HepG2 (cell line): ENCODE measurements at regions not wholly inside any gene's neighbourhood (a gene's known extent, or its start where the extent isn't known, plus 50 kb on each side); places are given as distances from the start of the nearest gene placed in this dataset.

Experiments
- ATAC-seq: fragments of 200-7000 bp; cut with Tn5 transposase; 3 replicates; pipeline ENCODE4 v1.9.1; 2020; ENCODE audit warnings: mild to moderate bottlenecking, moderate library complexity
- BruUV-seq: library from RNA; stranded (reverse); fragments of 400-500 nt; replicated peaks from 2 replicates; lab custom pipeline; 2021; lab: Mats Ljungman, UMichigan
- CTCF ChIA-PET: fragments of 300-600 bp; formaldehyde crosslinking; extraction: SDS; loops from one replicate; lab custom pipeline; 2021; ENCODE audit warnings: low total read pairs, inconsistent platforms, low intra/inter-chr PET ratio; lab: Yijun Ruan, JAX
- POLR2A ChIA-PET: fragments of 350-600 bp; sonication (Branson Sonifier 250); formaldehyde crosslinking; loops from one replicate; lab custom pipeline; 2020; ENCODE audit warnings: antibody characterized with exemption, inconsistent platforms; lab: Yijun Ruan, JAX
- DNase-seq: peaks from one replicate; pipeline ENCODE4 v3.0.0-alpha.2; 2015; ENCODE audit warnings: low spot score
- FAIRE-seq: peaks from 3 replicates; lab custom pipeline; 2011; peaks lifted over from hg19 to GRCh38; lab: Jason Lieb, UNC
- H2AFZ ChIP-seq: one replicate; pipeline ENCODE4 v1.6.1; 2011; ENCODE audit warnings: low read length, inconsistent platforms
- H3K27ac ChIP-seq: fragments of 300-600 bp; 3 replicates; pipeline ENCODE4 v1.8.0; 2011; ENCODE audit warnings: mixed run types, mild to moderate bottlenecking, mixed read lengths, low read length, inconsistent platforms; ENCODE audit not compliant: insufficient read depth; ENCODE audit errors: extremely low read length
- H3K27me3 ChIP-seq, 2 experiments: fragments of 200-600 bp in 1 of 2; 2 replicates in 1 of 2; 3 replicates in 1 of 2; pipeline versions ENCODE4 v1.6.0 to v1.8.0; 2011; ENCODE audit warnings: low read length in 2 of 2, mild to moderate bottlenecking in 2 of 2, moderate library complexity in 2 of 2, inconsistent platforms in 1 of 2; ENCODE audit not compliant: insufficient read depth in 2 of 2, control insufficient read depth in 1 of 2
- H3K36me3 ChIP-seq, 2 experiments: fragments of 200-600 bp in 1 of 2; replicated peaks in 1 of 2; 2 replicates in 1 of 2; 3 replicates in 1 of 2; pipeline versions ENCODE4 v1.5.1 to v1.8.0; 2011; ENCODE audit warnings: low read length in 2 of 2, inconsistent platforms in 1 of 2; ENCODE audit not compliant: insufficient read depth in 2 of 2, control insufficient read depth in 1 of 2
- H3K4me1 ChIP-seq: 2 replicates; pipeline ENCODE4 v1.5.1; 2012; ENCODE audit warnings: low read length, inconsistent platforms; ENCODE audit not compliant: insufficient read depth
- H3K4me2 ChIP-seq: 2 replicates; pipeline ENCODE4 v1.6.0; 2011; ENCODE audit warnings: low read depth, low read length, inconsistent platforms
- H3K4me3 ChIP-seq, 3 experiments: fragments of 200-600 bp in 1 of 3; sonication (generic), shearing (Covaris generic) in 1 of 3; replicated peaks in 1 of 3; 2 replicates each; pipeline ENCODE4 v1.5.1; 2011 to 2016; ENCODE audit warnings: low read length in 3 of 3, inconsistent platforms in 2 of 3, low read depth in 2 of 3, mild to moderate bottlenecking in 2 of 3, control low read depth in 1 of 3, mixed read lengths in 1 of 3; ENCODE audit not compliant: insufficient read depth in 1 of 3
- H3K79me2 ChIP-seq: one replicate; pipeline ENCODE4 v1.6.1; 2011; ENCODE audit warnings: low read length, inconsistent platforms; ENCODE audit not compliant: insufficient read depth
- H3K9ac ChIP-seq: 2 replicates; pipeline ENCODE4 v1.6.0; 2011; ENCODE audit warnings: mild to moderate bottlenecking, low read depth, low read length, inconsistent platforms; ENCODE audit not compliant: insufficient read depth
- H3K9me3 ChIP-seq: 2 replicates; pipeline ENCODE4 v1.5.1; 2012; ENCODE audit warnings: mild to moderate bottlenecking, low read length
- H4K20me1 ChIP-seq: 2 replicates; pipeline ENCODE4 v1.6.0; 2011; ENCODE audit warnings: inconsistent platforms, mild to moderate bottlenecking, low read length, moderate library complexity; ENCODE audit not compliant: insufficient read depth
- NCOA5 ChIP-seq: sonication (generic); formaldehyde crosslinking; IDR thresholded peaks from 2 replicates; pipeline ENCODE4 v1.4.0; 2020; ENCODE audit warnings: missing genetic modification reagents
- PHF20 ChIP-seq: sonication (generic); formaldehyde crosslinking; IDR thresholded peaks from 2 replicates; pipeline ENCODE4 v1.5.0; 2020; ENCODE audit warnings: mild to moderate bottlenecking, missing genetic modification reagents
- ZFP36L1 ChIP-seq: sonication (generic); formaldehyde crosslinking; IDR thresholded peaks from 2 replicates; pipeline ENCODE4 v1.8.0; 2022; ENCODE audit warnings: mild to moderate bottlenecking, missing genetic modification reagents, moderate library complexity
- WGBS: methylation state at CpG from one replicate; pipeline ENCODE4 v1.1.6; 2017; ENCODE audit warnings: low lambda C conversion rate; 5-methylcytosine and 5-hydroxymethylcytosine counted together
- in situ Hi-C: cut with HindIII; loops from 2 replicates; pipeline ENCODE4 v1.10.0; 2017; ENCODE audit warnings: low pct_unique_long_range_greater_than_20kb; ENCODE audit not compliant: extremely low pct_ligation_motif_present
- intact Hi-C: fragments of 100-400 bp; cut with micrococcal nuclease; formaldehyde crosslinking; loops from one replicate; pipeline ENCODE4 v1.10.0; 2022; ENCODE audit not compliant: unreplicated experiment
- TF ChIP-seq, protein P1 (sequence below): sonication (generic); formaldehyde crosslinking; IDR thresholded peaks from 2 replicates; pipeline ENCODE4 v1.4.0; 2020; ENCODE audit warnings: missing genetic modification reagents
- TF ChIP-seq, protein P2 (sequence below): sonication (generic); formaldehyde crosslinking; IDR thresholded peaks from 2 replicates; pipeline ENCODE4 v1.5.1; 2020; ENCODE audit warnings: missing genetic modification reagents, mild to moderate bottlenecking, borderline replicate concordance

DNA sequence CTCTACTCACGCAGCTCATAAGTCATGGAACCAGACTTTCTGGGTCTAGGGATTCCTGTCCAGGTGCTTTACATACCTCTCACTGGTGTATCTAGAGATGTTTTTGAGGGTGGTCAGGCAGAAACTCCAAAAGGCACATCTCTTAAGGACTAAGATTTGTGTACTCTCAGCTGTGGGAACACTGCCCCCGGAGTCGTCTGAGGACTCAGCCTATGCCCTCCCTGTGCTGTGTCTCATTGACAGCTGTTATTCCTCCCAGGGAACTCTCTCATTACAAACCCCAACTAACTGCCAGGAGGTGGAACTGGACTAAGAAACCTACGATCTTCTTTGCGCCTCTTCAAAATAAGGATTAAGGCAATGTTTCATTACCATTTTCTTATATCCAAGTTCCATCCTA lies 293.9 kb upstream of the DLGAP1 start:
- H3K9ac ChIP-seq, result no peak overlapping the region

More for the DNA sequence above, 293.9 kb upstream of the DLGAP1 start:
- H2AFZ ChIP-seq, result no peak overlapping the region
- H3K4me1 ChIP-seq, result no peaks in the 10 kb centered on the region
- ATAC-seq (no peak), FAIRE-seq (no peak), DNase-seq (no peak)
- ChIA-PET CTCF (no interaction called here), POLR2A (no interaction called here)
- no peaks in the 10 kb centered on the region for H4K20me1 ChIP-seq
- peaks cover 39% of the 10 kb centered on the region for H3K9me3 ChIP-seq
- no peaks in the 10 kb centered on the region for H3K27me3 ChIP-seq
- no peak overlapping the region for H3K27ac ChIP-seq
- no peaks in the 10 kb centered on the region for H3K79me2 ChIP-seq
- in situ Hi-C loops (loop anchor here (25.0 kb wide), 1 partner anchor 112 kb away; no protein-coding TSS in a partner anchor), intact Hi-C loops (no loop called here)
- no peak for TF ChIP-seq PHF20 (CRISPR knock-in tag)
- TF ChIP-seq, protein P1, sequence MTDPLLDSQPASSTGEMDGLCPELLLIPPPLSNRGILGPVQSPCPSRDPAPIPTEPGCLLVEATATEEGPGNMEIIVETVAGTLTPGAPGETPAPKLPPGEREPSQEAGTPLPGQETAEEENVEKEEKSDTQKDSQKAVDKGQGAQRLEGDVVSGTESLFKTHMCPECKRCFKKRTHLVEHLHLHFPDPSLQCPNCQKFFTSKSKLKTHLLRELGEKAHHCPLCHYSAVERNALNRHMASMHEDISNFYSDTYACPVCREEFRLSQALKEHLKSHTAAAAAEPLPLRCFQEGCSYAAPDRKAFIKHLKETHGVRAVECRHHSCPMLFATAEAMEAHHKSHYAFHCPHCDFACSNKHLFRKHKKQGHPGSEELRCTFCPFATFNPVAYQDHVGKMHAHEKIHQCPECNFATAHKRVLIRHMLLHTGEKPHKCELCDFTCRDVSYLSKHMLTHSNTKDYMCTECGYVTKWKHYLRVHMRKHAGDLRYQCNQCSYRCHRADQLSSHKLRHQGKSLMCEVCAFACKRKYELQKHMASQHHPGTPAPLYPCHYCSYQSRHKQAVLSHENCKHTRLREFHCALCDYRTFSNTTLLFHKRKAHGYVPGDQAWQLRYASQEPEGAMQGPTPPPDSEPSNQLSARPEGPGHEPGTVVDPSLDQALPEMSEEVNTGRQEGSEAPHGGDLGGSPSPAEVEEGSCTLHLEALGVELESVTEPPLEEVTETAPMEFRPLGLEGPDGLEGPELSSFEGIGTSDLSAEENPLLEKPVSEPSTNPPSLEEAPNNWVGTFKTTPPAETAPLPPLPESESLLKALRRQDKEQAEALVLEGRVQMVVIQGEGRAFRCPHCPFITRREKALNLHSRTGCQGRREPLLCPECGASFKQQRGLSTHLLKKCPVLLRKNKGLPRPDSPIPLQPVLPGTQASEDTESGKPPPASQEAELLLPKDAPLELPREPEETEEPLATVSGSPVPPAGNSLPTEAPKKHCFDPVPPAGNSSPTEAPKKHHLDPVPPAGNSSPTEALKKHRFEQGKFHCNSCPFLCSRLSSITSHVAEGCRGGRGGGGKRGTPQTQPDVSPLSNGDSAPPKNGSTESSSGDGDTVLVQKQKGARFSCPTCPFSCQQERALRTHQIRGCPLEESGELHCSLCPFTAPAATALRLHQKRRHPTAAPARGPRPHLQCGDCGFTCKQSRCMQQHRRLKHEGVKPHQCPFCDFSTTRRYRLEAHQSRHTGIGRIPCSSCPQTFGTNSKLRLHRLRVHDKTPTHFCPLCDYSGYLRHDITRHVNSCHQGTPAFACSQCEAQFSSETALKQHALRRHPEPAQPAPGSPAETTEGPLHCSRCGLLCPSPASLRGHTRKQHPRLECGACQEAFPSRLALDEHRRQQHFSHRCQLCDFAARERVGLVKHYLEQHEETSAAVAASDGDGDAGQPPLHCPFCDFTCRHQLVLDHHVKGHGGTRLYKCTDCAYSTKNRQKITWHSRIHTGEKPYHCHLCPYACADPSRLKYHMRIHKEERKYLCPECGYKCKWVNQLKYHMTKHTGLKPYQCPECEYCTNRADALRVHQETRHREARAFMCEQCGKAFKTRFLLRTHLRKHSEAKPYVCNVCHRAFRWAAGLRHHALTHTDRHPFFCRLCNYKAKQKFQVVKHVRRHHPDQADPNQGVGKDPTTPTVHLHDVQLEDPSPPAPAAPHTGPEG (CRISPR knock-in tag), result no peak
- TF ChIP-seq, protein P2, sequence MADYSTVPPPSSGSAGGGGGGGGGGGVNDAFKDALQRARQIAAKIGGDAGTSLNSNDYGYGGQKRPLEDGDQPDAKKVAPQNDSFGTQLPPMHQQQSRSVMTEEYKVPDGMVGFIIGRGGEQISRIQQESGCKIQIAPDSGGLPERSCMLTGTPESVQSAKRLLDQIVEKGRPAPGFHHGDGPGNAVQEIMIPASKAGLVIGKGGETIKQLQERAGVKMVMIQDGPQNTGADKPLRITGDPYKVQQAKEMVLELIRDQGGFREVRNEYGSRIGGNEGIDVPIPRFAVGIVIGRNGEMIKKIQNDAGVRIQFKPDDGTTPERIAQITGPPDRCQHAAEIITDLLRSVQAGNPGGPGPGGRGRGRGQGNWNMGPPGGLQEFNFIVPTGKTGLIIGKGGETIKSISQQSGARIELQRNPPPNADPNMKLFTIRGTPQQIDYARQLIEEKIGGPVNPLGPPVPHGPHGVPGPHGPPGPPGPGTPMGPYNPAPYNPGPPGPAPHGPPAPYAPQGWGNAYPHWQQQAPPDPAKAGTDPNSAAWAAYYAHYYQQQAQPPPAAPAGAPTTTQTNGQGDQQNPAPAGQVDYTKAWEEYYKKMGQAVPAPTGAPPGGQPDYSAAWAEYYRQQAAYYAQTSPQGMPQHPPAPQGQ (CRISPR knock-in tag), result no peak
- no peak for TF ChIP-seq NCOA5
- TF ChIP-seq ZFP36L1 (CRISPR knock-in tag), result no peak
- H3K36me3 ChIP-seq, result no peaks in the 10 kb centered on the region
- BruUV-seq, result no TSS peak
- 18% methylated on average over 5 of the region's 5 CpGs for WGBS
- H3K4me2 ChIP-seq, result no peak overlapping the region
- H3K4me3 ChIP-seq, result no peak overlapping the region
